NCI-H2196 (cell line): ENCODE measurements at regions not wholly inside any gene's neighbourhood (a gene's known extent, or its start where the extent isn't known, plus 50 kb on each side); places are given as distances from the start of the nearest gene placed in this dataset.
"Not testable (repeated sequence)": the region's sequence is repeated elsewhere in the genome, so short reads cannot be mapped to it uniquely, and the experiment has no call there.

ENCODE experiments used
- DNase-seq: peaks from one replicate; lab custom pipeline; 2025; ENCODE audit not compliant: unreplicated experiment; lab: John Stamatoyannopoulos, UW

- DNase-seq: not testable (repeated sequence)
These were observed 1180.3 kb downstream of the FSCB start for GRCh38 chr14:43326501-43327407.

GRCh38 chr14:43316427-43316826 is 1190.7 kb downstream of the FSCB start:
- DNase-seq: no peak

- no peak for DNase-seq
These were observed 1193.4 kb downstream of the FSCB start for GRCh38 chr14:43313719-43314118.

- no peak for DNase-seq
These were observed 1198.5 kb downstream of the FSCB start for GRCh38 chr14:43308421-43309110.

GRCh38 chr14:43307836-43308235 is 1199.2 kb downstream of the FSCB start:
- DNase-seq: no peak

GRCh38 chr14:43306053-43306452 is 1201.0 kb downstream of the FSCB start:
- DNase-seq: no peak

- DNase-seq: no peak
These were observed 1209.3 kb downstream of the FSCB start for GRCh38 chr14:43297794-43298193.

- not testable (repeated sequence) for DNase-seq
These were observed 1211.0 kb downstream of the FSCB start for GRCh38 chr14:43296061-43296460.

GRCh38 chr14:43285575-43285974 is 1221.5 kb downstream of the FSCB start:
- DNase-seq: no peak

- DNase-seq: no peak
These were observed 1247.0 kb downstream of the FSCB start for GRCh38 chr14:43260056-43260455.

- DNase-seq: no peak
These were observed 1248.7 kb downstream of the FSCB start for GRCh38 chr14:43258396-43258795.

- not testable (repeated sequence) for DNase-seq
These were observed 1250.1 kb downstream of the FSCB start for GRCh38 chr14:43256996-43257395.

GRCh38 chr14:43252866-43253265 is 1254.2 kb downstream of the FSCB start:
- DNase-seq: no peak

- DNase-seq: no peak
These were observed 1257.5 kb downstream of the FSCB start for GRCh38 chr14:43249591-43249990.

- no peak for DNase-seq
These were observed 1258.0 kb downstream of the FSCB start for GRCh38 chr14:43249116-43249515.

- no peak for DNase-seq
These were observed 1259.2 kb downstream of the FSCB start for GRCh38 chr14:43247877-43248276.

- DNase-seq: no peak
These were observed 1262.9 kb downstream of the FSCB start for GRCh38 chr14:43244142-43244625.

- no peak for DNase-seq
These were observed 1263.9 kb downstream of the FSCB start for GRCh38 chr14:43243168-43243567.

GRCh38 chr14:43232261-43232660 is 1274.8 kb downstream of the FSCB start:
- no peak for DNase-seq

GRCh38 chr14:43215524-43215923 is 1291.6 kb downstream of the FSCB start:
- no peak for DNase-seq

GRCh38 chr14:43207189-43207588 is 1299.9 kb downstream of the FSCB start:
- DNase-seq: no peak

GRCh38 chr14:43204816-43205215 is 1302.3 kb downstream of the FSCB start:
- no peak for DNase-seq
